NCI-H524 (cell line): ENCODE measurements at regions not wholly inside any gene's neighbourhood (a gene's known extent, or its start where the extent isn't known, plus 50 kb on each side); places are given as distances from the start of the nearest gene placed in this dataset.
"Not testable (repeated sequence)": the region's sequence is repeated elsewhere in the genome, so short reads cannot be mapped to it uniquely, and the experiment has no call there.

Source experiments
- DNase-seq, 2 experiments: peaks; one replicate each; lab custom pipeline; 2025; lab: John Stamatoyannopoulos, UW

GRCh38 chr12:89155826-89156225 is 196.5 kb downstream of the DUSP6 start:
- DNase-seq = no peak

DNA sequence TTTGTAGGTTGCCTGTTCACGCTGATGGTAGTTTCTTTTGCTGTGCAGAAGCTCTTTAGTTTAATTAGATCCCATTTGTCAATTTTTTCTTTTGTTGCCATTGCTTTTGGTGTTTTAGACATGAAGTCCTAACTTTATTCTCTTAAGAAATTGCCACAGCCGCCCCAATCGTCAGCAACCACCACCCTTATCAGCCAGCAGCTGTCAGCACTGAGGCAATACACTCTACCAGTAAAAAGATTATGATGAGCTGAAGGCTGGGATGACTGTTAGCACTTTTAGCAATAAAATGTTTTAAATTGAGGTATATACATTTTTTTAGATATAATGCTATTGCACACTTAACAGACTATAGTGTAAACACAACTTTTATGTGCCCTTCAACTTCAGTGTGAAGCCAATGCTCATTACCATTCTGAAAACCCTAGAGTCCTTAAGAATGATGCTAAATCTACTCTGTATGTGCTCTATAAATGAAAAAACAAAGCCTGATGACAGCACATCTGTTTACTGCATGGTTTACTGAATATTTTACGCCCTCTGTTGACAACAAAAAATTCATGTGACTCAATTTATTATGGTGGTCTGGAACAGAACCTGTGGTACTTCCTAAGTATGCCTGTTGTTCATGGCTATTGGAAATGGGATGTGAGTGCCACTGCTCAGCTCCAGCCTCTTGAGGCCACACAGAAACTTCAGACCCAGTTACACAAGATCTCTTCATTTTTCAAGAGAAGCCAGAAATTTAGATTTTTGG is 197.4 kb downstream of the DUSP6 start:
- no peak for DNase-seq

GRCh38 chr12:89153341-89153740 is 199.0 kb downstream of the DUSP6 start:
- DNase-seq = no peak

GRCh38 chr12:89151536-89151935 is 200.8 kb downstream of the DUSP6 start:
- no peak for DNase-seq

- DNase-seq = not testable (repeated sequence)
Observed at GRCh38 chr12:89150789-89151188, 201.5 kb downstream of the DUSP6 start.

GRCh38 chr12:89140602-89141238 is 211.6 kb downstream of the DUSP6 start:
- DNase-seq = no peak

GRCh38 chr12:89140141-89140540 is 212.2 kb downstream of the DUSP6 start:
- DNase-seq = no peak

GRCh38 chr12:89139390-89139789 is 212.9 kb downstream of the DUSP6 start:
- DNase-seq = no peak

DNA sequence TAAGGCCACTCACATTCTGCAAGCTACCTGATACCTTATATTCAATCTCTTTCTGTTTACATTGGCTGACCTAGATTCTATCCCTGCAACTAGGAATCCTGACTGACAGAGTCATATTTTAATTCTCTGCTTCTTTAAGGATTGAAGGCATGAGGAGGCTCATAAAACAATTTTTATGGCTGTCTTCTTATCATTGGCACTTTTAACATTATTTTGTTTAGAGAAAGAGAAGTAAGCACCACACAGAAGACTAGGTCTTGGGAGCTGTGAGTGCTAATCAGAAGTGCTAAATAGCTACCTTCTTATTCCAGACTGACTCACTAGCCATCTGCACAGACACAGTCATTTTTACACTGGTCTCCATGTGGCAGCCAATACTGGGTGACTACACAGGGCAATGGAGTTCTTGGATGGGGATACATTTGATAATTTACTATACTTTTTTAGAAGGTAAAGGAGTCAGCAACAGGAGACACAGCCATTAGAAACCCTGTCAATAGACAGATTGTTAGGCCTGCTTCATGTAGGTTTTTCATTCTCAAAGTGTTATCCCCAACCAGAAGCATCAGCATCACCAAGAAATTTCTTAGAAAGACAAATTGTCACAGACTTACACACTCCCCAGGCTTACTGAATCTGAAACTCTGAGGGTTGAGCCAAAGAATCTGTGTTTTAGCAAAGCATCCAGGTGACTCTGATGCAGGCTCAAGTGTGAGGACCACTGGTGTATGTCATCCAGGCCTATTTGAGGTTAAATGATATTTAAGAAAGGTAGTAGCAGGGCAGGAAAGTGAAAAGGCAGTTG is 214.1 kb downstream of the DUSP6 start:
- no peak for DNase-seq

GRCh38 chr12:89135976-89136634 is 216.2 kb downstream of the DUSP6 start:
- DNase-seq = no peak

DNA sequence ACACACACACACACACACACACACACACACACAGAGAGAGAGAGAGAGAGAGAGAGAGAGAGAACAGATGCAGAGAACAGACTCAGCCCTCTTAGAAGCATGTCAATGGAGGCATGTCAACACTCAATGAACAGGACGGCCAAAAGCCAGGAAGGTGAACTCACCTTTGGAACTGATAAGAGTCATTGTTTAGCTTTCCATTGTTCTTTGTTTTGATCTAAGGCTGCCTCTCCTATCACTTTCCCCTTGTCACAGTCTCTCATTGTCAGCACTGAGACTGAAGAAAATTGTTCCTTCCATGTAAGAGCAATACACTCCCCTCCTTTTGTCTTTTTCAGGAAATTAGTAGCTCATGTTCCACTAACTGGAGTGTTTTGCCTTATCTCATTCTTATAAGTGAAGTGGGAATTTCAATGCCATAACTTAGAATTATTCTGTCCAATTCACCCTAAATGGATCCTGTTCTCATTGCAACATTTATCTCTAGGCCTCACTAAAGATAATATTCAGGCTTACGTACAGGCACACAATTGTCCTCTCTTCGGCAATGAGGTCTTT is 218.0 kb downstream of the DUSP6 start:
- DNase-seq = no peak

DNA sequence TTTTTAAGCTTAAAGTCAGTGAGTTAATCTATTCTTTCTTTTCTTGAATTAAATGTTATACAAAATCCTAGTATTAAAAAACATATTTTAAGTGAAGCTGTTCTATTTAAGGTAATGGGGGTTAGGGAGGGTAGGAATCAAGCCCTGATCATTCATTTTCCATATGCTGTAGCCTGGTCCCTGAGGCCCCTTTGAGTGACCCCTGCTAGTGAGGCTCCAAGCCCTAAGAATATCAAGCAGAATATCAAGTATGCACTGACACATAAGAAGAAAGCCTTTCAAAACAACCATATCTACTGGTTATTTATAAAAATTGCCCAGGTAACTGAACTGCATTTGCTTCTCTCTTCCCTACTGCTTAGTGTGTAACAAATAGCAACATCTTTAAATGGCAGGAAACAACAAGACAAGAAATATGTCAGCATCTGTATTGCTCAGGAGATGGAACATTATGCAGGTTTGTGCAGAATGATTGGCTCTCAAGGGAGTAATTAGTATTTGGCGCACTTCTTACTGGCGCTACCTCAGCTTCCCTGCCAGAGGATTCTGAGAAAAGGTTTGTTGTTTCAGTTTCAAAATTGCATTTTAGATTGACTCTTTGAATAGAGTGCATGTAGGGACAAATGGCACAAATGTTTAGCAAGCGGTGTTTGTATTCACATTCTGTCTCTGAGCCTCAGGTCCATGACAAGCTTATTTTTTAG is 223.0 kb downstream of the DUSP6 start:
- no peak for DNase-seq

- no peak for DNase-seq
Observed at GRCh38 chr12:89126712-89127111, 225.6 kb downstream of the DUSP6 start.

DNA sequence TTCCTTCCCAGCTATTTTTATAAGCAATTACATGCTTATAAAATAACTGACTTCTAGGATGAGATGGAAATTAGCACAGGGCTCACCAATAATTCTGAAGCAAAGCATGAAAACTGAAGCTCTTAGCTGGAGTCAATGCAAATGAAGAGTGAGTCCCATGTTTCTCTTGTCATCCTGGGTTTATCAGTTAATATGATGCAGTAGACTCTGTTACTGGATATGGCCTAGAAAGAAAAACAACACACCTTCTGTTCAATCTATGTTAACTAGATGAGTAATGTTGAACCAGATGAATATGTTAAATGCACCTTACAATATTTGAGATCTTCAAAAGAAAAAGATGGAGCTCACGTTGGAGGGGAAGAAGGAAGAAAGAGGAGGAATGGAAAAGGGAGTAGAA is 229.4 kb downstream of the DUSP6 start:
- no peak for DNase-seq

- no peak for DNase-seq
Observed at GRCh38 chr12:89117448-89118034, 234.8 kb downstream of the DUSP6 start.

DNA sequence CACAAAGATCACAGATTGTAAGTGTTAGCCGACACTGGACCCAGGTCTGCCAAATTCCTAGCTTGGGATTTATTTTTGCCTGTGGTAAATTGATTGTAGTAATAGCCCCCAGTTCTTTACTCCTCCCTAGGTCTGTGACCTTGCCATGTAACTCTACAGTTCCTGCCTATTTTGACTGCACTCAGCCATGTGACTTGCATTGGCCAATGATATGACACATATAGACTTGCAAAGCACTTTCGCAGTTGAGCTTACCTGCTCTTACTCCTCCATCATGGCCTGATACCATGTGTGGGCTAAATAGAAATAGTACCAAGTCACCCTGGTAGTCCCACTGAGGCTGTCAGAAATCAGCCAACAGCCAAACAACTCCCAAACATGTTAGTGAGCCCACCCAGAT is 240.3 kb downstream of the DUSP6 start:
- DNase-seq = no peak

- DNase-seq = no peak
Observed at GRCh38 chr12:89108265-89108664, 244.0 kb downstream of the DUSP6 start.

GRCh38 chr12:89106950-89107349 is 245.4 kb downstream of the DUSP6 start:
- DNase-seq = no peak

GRCh38 chr12:89105243-89105642 is 247.1 kb downstream of the DUSP6 start:
- no peak for DNase-seq

- no peak for DNase-seq
Observed at GRCh38 chr12:89103831-89104230, 248.5 kb downstream of the DUSP6 start.

DNA sequence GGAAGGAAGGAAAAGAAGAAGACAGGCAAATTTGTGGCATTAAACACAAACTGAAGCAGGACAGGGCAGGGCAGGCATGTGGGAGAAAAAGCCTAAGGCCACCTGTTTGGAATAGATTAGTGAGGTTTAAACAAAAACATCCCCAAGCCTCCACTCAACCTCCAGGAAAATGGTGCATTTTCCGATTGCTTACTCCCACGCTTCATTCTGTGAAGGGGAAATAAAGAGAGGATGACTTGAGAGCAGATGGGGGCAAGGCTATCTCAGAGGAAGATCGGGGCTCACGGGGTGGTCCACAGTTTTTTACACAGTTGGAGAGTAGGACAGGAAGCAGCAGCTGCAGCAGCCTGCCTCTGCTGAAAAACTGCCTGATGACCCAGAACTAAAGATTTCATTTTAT is 250.9 kb downstream of the DUSP6 start:
- no peak for DNase-seq
